Muscle layer of duodenum (tissue), 2 donors: ENCODE measurements at regions not wholly inside any gene's neighbourhood (a gene's known extent, or its start where the extent isn't known, plus 50 kb on each side); places are given as distances from the start of the nearest gene placed in this dataset.

Source experiments
- H3K27ac ChIP-seq: one replicate; pipeline ENCODE4 v1.7.0; 2013; ENCODE audit warnings: mild to moderate bottlenecking, low read length
- H3K27me3 ChIP-seq: one replicate; pipeline ENCODE4 v1.7.0; 2013; ENCODE audit warnings: low read depth, mild to moderate bottlenecking, control low read depth, low read length
- H3K36me3 ChIP-seq, 2 donors: one replicate each; pipeline ENCODE4 v1.7.0; 2013; ENCODE audit warnings: low read length in 2 of 2, control low read depth in 1 of 2, mild to moderate bottlenecking in 1 of 2; ENCODE audit not compliant: insufficient read depth in 2 of 2, control insufficient read depth in 1 of 2
- H3K4me1 ChIP-seq, 2 donors: one replicate each; pipeline ENCODE4 v1.7.0; 2013; ENCODE audit warnings: low read length in 2 of 2, mild to moderate bottlenecking in 2 of 2, control low read depth in 1 of 2, moderate library complexity in 1 of 2; ENCODE audit not compliant: insufficient read depth in 2 of 2, control insufficient read depth in 1 of 2
- H3K4me3 ChIP-seq, 2 donors: one replicate each; pipeline ENCODE4 v1.7.0; 2013; ENCODE audit warnings: low read length in 2 of 2, low read depth in 1 of 2, mild to moderate bottlenecking in 1 of 2
- H3K9me3 ChIP-seq, 2 donors: one replicate each; pipeline ENCODE4 v1.7.0; 2013; ENCODE audit warnings: low read length in 2 of 2, control low read depth in 1 of 2, mild to moderate bottlenecking in 1 of 2; ENCODE audit not compliant: control insufficient read depth in 1 of 2
- donor health status: healthy.

DNA sequence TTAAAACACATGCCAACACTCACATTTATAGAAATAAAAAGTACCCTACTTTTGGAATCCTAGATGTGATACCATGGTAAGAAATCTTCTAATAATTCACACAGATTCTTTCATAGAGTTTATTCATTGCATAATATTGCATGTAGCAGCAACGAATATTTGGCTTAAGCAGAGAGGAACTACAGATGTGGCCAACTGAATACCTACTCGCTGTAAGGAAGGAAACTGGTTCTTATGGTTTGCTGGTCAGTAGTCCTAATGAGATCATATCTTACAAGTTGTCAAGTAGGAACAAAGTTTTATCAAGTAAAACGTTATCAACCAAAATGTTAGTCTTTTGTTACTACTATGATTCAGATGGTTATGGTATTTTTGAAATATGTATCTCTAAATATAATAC is 996.1 kb downstream of the PDHA2 start:
- H3K27me3 ChIP-seq: no peaks in the 10 kb centered on the region

DNA sequence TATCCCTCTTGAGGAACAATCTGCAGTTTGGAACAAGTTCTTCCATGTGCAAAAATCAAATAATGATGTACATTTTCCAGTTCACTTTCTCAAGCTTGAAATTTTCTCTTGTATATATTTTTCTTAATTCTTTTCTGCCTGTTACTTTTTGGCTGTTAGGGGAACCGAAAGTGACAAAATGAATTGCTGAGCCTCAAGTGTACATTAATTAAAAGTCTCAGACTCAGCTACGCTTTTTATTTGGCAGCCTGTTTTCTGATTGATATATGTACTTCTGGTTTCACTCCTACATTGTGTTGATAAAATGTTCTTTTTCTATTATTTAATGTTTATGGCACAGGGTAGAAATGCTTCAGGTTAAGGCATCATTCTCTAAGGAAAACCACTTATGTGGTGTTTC is 999.5 kb downstream of the PDHA2 start:
- Histone ChIP-seq H3K9me3 (no peaks in the 10 kb centered on the region), H3K36me3 (no peaks in the 10 kb centered on the region), H3K27me3 (no peaks in the 10 kb centered on the region), H3K27ac (no peak overlapping the region), H3K4me3 (no peak overlapping the region), H3K4me1 (no peaks in the 10 kb centered on the region)

More for the DNA sequence above, 996.1 kb downstream of the PDHA2 start:
- Histone ChIP-seq H3K4me1 (no peaks in the 10 kb centered on the region), H3K4me3 (no peak overlapping the region), H3K27ac (no peak overlapping the region), H3K9me3 (no peaks in the 10 kb centered on the region), H3K36me3 (no peaks in the 10 kb centered on the region)

DNA sequence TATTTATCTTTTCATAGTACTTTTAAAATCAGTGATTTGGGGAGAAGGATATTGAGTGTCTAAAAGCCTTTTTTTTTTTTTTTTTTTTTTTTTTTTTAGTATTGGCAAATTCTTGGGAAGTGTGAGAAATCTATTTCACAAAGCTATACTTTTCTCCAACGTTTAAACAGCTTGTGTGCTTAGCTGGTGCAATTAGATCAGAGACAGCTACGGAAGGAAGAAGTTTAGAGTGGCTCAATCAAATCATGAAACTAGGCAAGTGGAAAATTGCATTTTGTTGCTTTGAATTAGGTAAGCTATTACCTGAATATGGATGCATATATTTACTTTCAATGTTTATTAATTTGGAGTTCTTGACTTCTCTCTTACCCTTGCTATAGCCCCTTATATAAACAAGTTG is 1001.9 kb downstream of the PDHA2 start:
- Histone ChIP-seq H3K9me3 (no peaks in the 10 kb centered on the region), H3K27me3 (no peaks in the 10 kb centered on the region), H3K27ac (no peak overlapping the region)

GRCh38 chr4:96844858-96845490 is 1005.1 kb downstream of the PDHA2 start:
- H3K36me3 ChIP-seq: no peaks in the 10 kb centered on the region
- H3K4me3 ChIP-seq: no peak overlapping the region
- H3K27me3 ChIP-seq: no peaks in the 10 kb centered on the region
- H3K27ac ChIP-seq: no peak overlapping the region
- H3K9me3 ChIP-seq: no peaks in the 10 kb centered on the region
- H3K4me1 ChIP-seq: no peaks in the 10 kb centered on the region

More for the DNA sequence above, 1001.9 kb downstream of the PDHA2 start:
- no peaks in the 10 kb centered on the region for H3K36me3 ChIP-seq
- H3K4me1 ChIP-seq: no peaks in the 10 kb centered on the region
- H3K4me3 ChIP-seq: no peak overlapping the region

- Histone ChIP-seq H3K4me1 (no peaks in the 10 kb centered on the region), H3K27me3 (no peaks in the 10 kb centered on the region), H3K9me3 (no peaks in the 10 kb centered on the region), H3K27ac (no peak overlapping the region), H3K4me3 (no peak overlapping the region), H3K36me3 (no peaks in the 10 kb centered on the region)
Observed at GRCh38 chr4:96845819-96846218, 1005.9 kb downstream of the PDHA2 start.

DNA sequence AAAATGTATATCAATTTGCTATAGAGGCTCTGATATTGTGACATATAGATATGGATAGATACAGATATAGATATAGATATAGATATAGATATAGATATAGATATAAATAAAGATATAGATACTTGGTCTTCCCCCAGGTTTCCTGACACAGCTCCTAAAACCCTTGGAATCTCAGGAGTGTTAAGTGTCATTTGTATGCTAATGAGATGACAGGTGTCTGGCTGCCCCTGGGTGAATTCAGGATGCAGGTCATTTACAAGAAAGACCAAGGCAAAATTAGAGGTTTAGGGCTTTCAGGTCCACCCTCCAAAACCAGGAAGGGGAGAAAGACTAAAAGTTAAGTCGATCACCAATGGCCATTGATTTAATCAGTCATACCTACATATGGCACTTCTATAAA is 1034.8 kb downstream of the PDHA2 start:
- no peak overlapping the region for H3K27ac ChIP-seq
- H3K27me3 ChIP-seq: no peaks in the 10 kb centered on the region
- no peaks in the 10 kb centered on the region for H3K36me3 ChIP-seq
- no peak overlapping the region for H3K4me3 ChIP-seq
- no peaks in the 10 kb centered on the region for H3K4me1 ChIP-seq
- H3K9me3 ChIP-seq: peaks cover 0 to 6% of the 10 kb centered on the region in 2 donors

DNA sequence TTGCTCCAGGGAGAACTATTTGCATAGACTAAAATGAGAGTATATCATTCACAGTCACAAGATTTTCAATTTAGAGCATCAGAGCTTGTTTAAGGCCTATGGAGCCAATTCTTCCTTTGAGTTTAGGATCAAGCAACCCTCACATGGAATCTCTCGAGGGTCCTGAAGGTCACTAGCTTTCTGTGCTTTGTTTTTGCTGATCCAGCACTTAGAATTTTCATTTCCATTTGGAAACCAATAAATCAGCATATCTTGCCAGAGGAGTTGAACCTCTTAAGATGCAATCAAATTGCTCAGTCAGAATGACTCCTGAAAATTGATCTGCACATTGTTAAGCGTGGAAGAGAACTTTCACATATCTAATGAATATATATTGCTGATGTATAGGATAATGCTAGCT is 1039.6 kb downstream of the PDHA2 start:
- Histone ChIP-seq H3K4me3 (no peak overlapping the region), H3K9me3 (peaks cover 0 to 6% of the 10 kb centered on the region in 2 donors), H3K27me3 (no peaks in the 10 kb centered on the region), H3K36me3 (no peaks in the 10 kb centered on the region), H3K4me1 (no peaks in the 10 kb centered on the region), H3K27ac (no peak overlapping the region)

DNA sequence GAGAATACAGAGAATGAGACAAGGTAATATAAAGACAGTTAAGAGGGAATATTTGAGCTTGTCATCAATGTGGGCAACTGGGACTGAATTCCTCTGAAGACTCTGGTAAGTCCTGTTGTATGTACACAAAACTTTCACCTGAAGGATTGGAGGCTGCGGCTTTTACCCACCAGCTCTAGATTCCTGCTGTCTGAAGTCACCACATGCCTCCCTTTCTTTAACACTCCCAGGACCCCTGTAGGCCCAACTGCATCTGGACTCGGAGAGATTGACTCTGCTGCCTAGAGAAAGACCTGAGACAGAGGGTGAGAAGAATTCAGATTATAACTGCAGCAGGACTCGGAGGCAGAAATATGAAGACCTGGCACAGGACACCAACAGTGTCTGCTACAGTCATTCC is 1048.0 kb downstream of the PDHA2 start:
- Histone ChIP-seq H3K27ac (no peak overlapping the region), H3K4me1 (no peaks in the 10 kb centered on the region), H3K4me3 (no peak overlapping the region), H3K27me3 (no peaks in the 10 kb centered on the region), H3K9me3 (no peaks in the 10 kb centered on the region), H3K36me3 (no peaks in the 10 kb centered on the region)

DNA sequence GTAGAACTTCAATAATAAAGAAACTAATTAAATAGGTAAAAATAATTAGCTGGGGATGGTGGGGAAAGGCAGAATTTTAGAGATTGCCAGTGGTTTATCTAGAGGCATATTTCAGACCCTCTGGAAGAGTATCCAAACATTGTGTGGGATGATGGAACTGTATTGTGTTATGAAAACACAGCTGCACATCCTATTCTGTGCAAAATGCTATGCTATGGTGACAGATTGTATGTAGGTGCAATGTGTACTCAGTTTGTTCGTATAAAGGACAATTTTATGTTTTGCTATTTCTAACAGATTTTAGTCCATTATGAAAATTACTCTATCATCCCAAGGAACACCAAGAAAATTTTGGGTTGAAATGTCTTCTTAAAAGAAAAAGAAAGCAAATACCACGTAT is 1054.7 kb downstream of the PDHA2 start:
- Histone ChIP-seq H3K4me3 (no peak overlapping the region), H3K36me3 (no peaks in the 10 kb centered on the region), H3K4me1 (no peaks in the 10 kb centered on the region), H3K27me3 (no peaks in the 10 kb centered on the region), H3K27ac (no peak overlapping the region), H3K9me3 (no peaks in the 10 kb centered on the region)

GRCh38 chr4:96895826-96896225 is 1055.9 kb downstream of the PDHA2 start:
- no peaks in the 10 kb centered on the region for H3K27me3 ChIP-seq
- H3K27ac ChIP-seq: no peak overlapping the region
- no peaks in the 10 kb centered on the region for H3K36me3 ChIP-seq
- H3K4me1 ChIP-seq: no peaks in the 10 kb centered on the region
- H3K9me3 ChIP-seq: no peaks in the 10 kb centered on the region
- no peak overlapping the region for H3K4me3 ChIP-seq

- Histone ChIP-seq H3K4me1 (no peaks in the 10 kb centered on the region), H3K27me3 (no peaks in the 10 kb centered on the region), H3K27ac (no peak overlapping the region), H3K4me3 (no peak overlapping the region), H3K36me3 (no peaks in the 10 kb centered on the region), H3K9me3 (no peaks in the 10 kb centered on the region)
Observed at GRCh38 chr4:96912716-96913115, 1072.8 kb downstream of the PDHA2 start.

DNA sequence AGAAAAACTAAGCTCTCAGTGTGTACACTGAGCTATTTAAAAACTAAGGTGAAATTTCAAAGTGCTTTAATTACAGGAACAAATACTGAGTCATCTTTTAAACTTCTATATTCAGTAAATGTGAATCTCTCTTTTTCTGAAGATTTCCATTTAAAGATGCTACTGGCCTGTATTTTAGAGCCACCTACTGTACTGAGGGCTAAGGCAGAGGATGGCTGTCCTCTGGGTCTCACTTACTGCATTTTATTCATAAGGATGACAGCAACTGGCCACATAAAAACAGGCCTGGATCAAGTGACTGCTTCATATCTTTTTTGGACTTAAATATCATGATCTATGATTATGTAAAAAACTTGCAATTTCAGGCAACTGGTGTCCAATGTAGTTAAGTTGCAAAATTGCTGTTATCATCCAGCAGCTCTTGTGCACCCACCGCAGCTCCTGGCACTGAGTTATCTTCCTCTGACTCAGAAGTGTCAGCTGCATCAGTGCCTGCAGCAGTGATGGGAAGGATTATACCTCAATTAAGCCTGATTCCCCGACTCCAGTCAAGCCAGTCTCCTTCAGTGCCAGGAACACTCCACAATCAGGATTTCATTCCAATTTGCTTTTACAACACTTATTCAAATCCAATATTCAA is 1073.7 kb downstream of the PDHA2 start:
- H3K27ac ChIP-seq: no peak overlapping the region

More for the DNA sequence above, 1073.7 kb downstream of the PDHA2 start:
- Histone ChIP-seq H3K27me3 (no peaks in the 10 kb centered on the region), H3K9me3 (no peaks in the 10 kb centered on the region), H3K4me1 (no peaks in the 10 kb centered on the region), H3K4me3 (no peak overlapping the region), H3K36me3 (no peaks in the 10 kb centered on the region)
